HCT116 (cell line): ENCODE measurements at regions not wholly inside any gene's neighbourhood (a gene's known extent, or its start where the extent isn't known, plus 50 kb on each side); places are given as distances from the start of the nearest gene placed in this dataset.

ENCODE experiments used
- ATAC-seq: fragments of 200-7000 bp; cut with Tn5 transposase; 2 replicates; pipeline ENCODE4 v1.9.1; 2020; ENCODE audit warnings: mild to moderate bottlenecking, moderate library complexity
- BruUV-seq: library from RNA; stranded (reverse); fragments of 400-500 nt; replicated peaks from 2 replicates; lab custom pipeline; 2021; lab: Mats Ljungman, UMichigan
- CTCF ChIA-PET: fragments of 300-600 bp; sonication (Branson Sonifier 250); formaldehyde crosslinking; loops from one replicate; lab custom pipeline; 2021; ENCODE audit warnings: antibody characterized with exemption; lab: Charles Lee
- POLR2A ChIA-PET: fragments of 300-600, 350-600 bp; sonication (Branson Sonifier 250); formaldehyde crosslinking; loops from one replicate; lab custom pipeline; 2021; ENCODE audit warnings: antibody characterized with exemption; lab: Charles Lee
- RAD21 ChIA-PET, 2 experiments: fragments of 300-600 bp; sonication (Branson Sonifier 250); formaldehyde crosslinking; loops; one replicate each; lab custom pipeline; 2023; ENCODE audit warnings: low total read pairs in 2 of 2; ENCODE audit not compliant: uncharacterized antibody in 2 of 2, unreplicated experiment in 2 of 2, low non-redundant PET in 1 of 2; lab: Charles Lee
- DNase-seq: peaks from one replicate; pipeline ENCODE4 v3.0.0-alpha.2; 2010; ENCODE audit warnings: low read depth, low spot score
- H2AFZ ChIP-seq: fragments of 200-600 bp; shearing (Covaris generic), sonication (generic); 2 replicates; pipeline ENCODE4 v1.6.1; 2017; ENCODE audit warnings: low read depth, mixed run types, mixed read lengths, antibody characterized with exemption, low read length; ENCODE audit not compliant: poor library complexity, severe bottlenecking
- H3K27ac ChIP-seq: 2 replicates; pipeline ENCODE4 v1.5.1; 2012; ENCODE audit warnings: low read depth, low read length
- H3K27me3 ChIP-seq: fragments of 200-600 bp; sonication (generic); 2 replicates; pipeline ENCODE4 v1.6.1; 2016; ENCODE audit warnings: mixed run types, low read length, mixed read lengths; ENCODE audit not compliant: insufficient read depth
- H3K36me3 ChIP-seq, 2 experiments: fragments of 200-500 bp in 1 of 2; fragments of 200-600 bp in 1 of 2; sonication (Bioruptor generic) in 1 of 2; sonication (generic) in 1 of 2; 2 replicates each; pipeline versions ENCODE4 v1.5.1 to v1.6.1; 2014 to 2016; ENCODE audit warnings: low read length in 2 of 2, inconsistent platforms in 1 of 2, mixed read lengths in 1 of 2, mixed run types in 1 of 2; ENCODE audit not compliant: insufficient read depth in 2 of 2, control insufficient read depth in 1 of 2
- H3K4me1 ChIP-seq, 2 experiments: fragments of 200-600 bp in 1 of 2; sonication (generic) in 1 of 2; 2 replicates each; pipeline versions ENCODE4 v1.5.1 to v1.6.1; 2012 to 2017; ENCODE audit warnings: low read length in 2 of 2, inconsistent platforms in 1 of 2, mild to moderate bottlenecking in 1 of 2, mixed read lengths in 1 of 2, mixed run types in 1 of 2, moderate library complexity in 1 of 2; ENCODE audit not compliant: insufficient read depth in 2 of 2, control insufficient read depth in 1 of 2
- H3K4me2 ChIP-seq: fragments of 200-600 bp; sonication (generic); 2 replicates; pipeline ENCODE4 v1.6.1; 2017; ENCODE audit warnings: mixed run types, low read length, mixed read lengths
- H3K4me3 ChIP-seq, 2 experiments: fragments of 200-600 bp in 1 of 2; sonication (generic) in 1 of 2; replicated peaks in 1 of 2; 2 replicates each; pipeline ENCODE4 v1.5.1; 2011 to 2016; ENCODE audit warnings: low read length in 2 of 2, control low read depth in 1 of 2, low read depth in 1 of 2, mild to moderate bottlenecking in 1 of 2, mixed read lengths in 1 of 2, mixed run types in 1 of 2
- H3K79me2 ChIP-seq: fragments of 200-600 bp; sonication (generic); 2 replicates; pipeline ENCODE4 v1.6.1; 2017; ENCODE audit warnings: mild to moderate bottlenecking, mixed run types, low read length, moderate library complexity, mixed read lengths; ENCODE audit not compliant: insufficient read depth
- H3K9ac ChIP-seq: fragments of 200-600 bp; sonication (generic); 2 replicates; pipeline ENCODE4 v1.6.1; 2016; ENCODE audit warnings: low read length, mixed read lengths
- H3K9me2 ChIP-seq: fragments of 200-600 bp; sonication (generic), shearing (Covaris generic); 2 replicates; pipeline ENCODE4 v1.6.1; 2017; ENCODE audit warnings: mixed run types, mild to moderate bottlenecking, moderate library complexity; ENCODE audit not compliant: insufficient read depth
- H3K9me3 ChIP-seq, 2 experiments: fragments of 200-500 bp in 1 of 2; fragments of 200-600 bp in 1 of 2; sonication (Bioruptor generic) in 1 of 2; sonication (generic) in 1 of 2; 2 replicates each; pipeline ENCODE4 v1.6.1; 2014 to 2017; ENCODE audit warnings: low read length in 2 of 2, mixed read lengths in 2 of 2, inconsistent platforms in 1 of 2, low read depth in 1 of 2, mild to moderate bottlenecking in 1 of 2, mixed run types in 1 of 2, moderate library complexity in 1 of 2; ENCODE audit not compliant: control insufficient read depth in 1 of 2, insufficient read depth in 1 of 2
- H4K20me1 ChIP-seq: fragments of 200-600 bp; sonication (generic), shearing (Covaris generic); 2 replicates; pipeline ENCODE4 v1.6.1; 2017; ENCODE audit warnings: mixed run types, mild to moderate bottlenecking, moderate library complexity; ENCODE audit not compliant: insufficient read depth
- CEBPB ChIP-seq: IDR thresholded peaks from 2 replicates; pipeline ENCODE4 v1.6.1; 2012; ENCODE audit warnings: low read depth
- EGR1 ChIP-seq: IDR thresholded peaks from 2 replicates; pipeline ENCODE4 v1.6.1; 2012; ENCODE audit warnings: low read depth
- EZH2phosphoT487 ChIP-seq: fragments of 200-600 bp; IDR thresholded peaks from 2 replicates; pipeline ENCODE4 v1.6.1; 2018; ENCODE audit warnings: antibody characterized with exemption, borderline replicate concordance
- JUND ChIP-seq: IDR thresholded peaks from 2 replicates; pipeline ENCODE4 v1.6.1; 2012
- POLR2A ChIP-seq: IDR thresholded peaks from 2 replicates; pipeline ENCODE4 v1.7.0; 2011; ENCODE audit warnings: borderline replicate concordance; ENCODE audit not compliant: insufficient read depth, insufficient read length; ENCODE audit errors: extremely low read depth
- POLR2AphosphoS5 ChIP-seq: IDR thresholded peaks from 2 replicates; pipeline ENCODE4 v1.6.1; 2011; ENCODE audit warnings: mild to moderate bottlenecking, low read depth, low read length, moderate library complexity
- SRF ChIP-seq: IDR thresholded peaks from 2 replicates; pipeline ENCODE4 v1.6.1; 2012; ENCODE audit warnings: low read depth
- TCF7L2 ChIP-seq: IDR thresholded peaks from 2 replicates; pipeline ENCODE4 v1.7.0; 2011; ENCODE audit warnings: borderline replicate concordance, inconsistent platforms; ENCODE audit not compliant: insufficient read depth, insufficient read length; ENCODE audit errors: extremely low read depth
- ZFX ChIP-seq: fragments of 450-650 bp; IDR thresholded peaks from 2 replicates; pipeline ENCODE4 v1.6.1; 2017
- ZNF274 ChIP-seq: fragments of 200-500 bp; sonication (Bioruptor generic); IDR thresholded peaks from 2 replicates; pipeline ENCODE4 v1.6.1; 2014; ENCODE audit warnings: mild to moderate bottlenecking, low read depth, low read length, inconsistent platforms
- intact Hi-C: fragments of 100-400 bp; cut with micrococcal nuclease; formaldehyde crosslinking; loops from 2 replicates; pipeline ENCODE4 v1.10.0; 2022
- TF ChIP-seq, protein P1 (sequence below): IDR thresholded peaks from 2 replicates; pipeline ENCODE4 v1.6.1; 2012
- TF ChIP-seq, protein P2 (sequence below): IDR thresholded peaks from 2 replicates; pipeline ENCODE4 v1.6.1; 2012; ENCODE audit warnings: low read depth
- TF ChIP-seq, protein P3 (sequence below): IDR thresholded peaks from 2 replicates; pipeline ENCODE4 v1.6.1; 2012

DNA sequence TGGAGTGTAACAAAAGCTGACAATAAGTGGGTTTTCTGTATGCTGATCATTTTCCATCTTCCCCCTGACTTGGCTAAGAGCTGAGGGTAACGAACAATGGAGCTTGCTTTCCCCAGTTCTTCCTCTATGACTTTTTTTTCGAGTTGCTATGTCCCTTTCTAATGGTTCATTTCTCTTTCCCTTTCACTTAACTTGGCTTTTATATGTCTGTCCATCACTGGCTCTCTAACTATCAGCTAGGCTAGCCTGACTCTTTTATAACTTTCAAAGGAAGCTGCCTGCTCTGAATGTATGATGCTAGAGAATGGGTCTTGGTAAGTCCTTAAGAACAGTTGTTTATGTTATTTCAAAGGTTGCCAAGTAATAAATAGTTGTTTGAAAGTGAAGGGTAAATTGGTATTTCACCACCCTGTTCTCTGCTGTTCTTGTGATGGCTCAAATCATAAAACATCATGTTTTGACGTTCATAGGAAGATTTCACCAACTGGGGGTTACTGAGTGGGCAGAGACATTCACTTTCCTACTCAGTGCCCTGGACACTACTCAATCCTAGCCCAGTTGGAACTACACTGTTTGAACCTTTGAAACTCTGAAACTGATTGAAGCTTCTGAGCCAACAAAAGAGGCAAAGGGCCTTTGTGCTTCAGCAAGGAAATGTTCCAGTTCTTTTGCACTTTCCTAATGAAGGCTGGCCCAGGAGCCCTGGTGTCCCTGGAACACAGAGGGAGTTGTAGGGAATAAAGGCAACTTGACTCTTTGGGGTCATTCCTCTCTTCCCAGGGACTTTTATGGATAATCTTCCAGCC is 85.4 kb upstream of the PHYHIPL start:
- H3K79me2 ChIP-seq: no peaks in the 10 kb centered on the region
- BruUV-seq: no TSS peak
- no peak overlapping the region for H3K9ac ChIP-seq
- no peaks in the 10 kb centered on the region for H3K9me2 ChIP-seq
- CTCF ChIA-PET: no interaction called here
- H3K27me3 ChIP-seq: peaks cover 15% of the 10 kb centered on the region; the same call in 1 of the 2 replicates
- H3K27ac ChIP-seq: no peak overlapping the region
- no peaks in the 10 kb centered on the region for H4K20me1 ChIP-seq
- ATAC-seq (no peak), DNase-seq (no peak)
- no peaks in the 10 kb centered on the region for H3K9me3 ChIP-seq
- POLR2A ChIA-PET: no interaction called here
- H2AFZ ChIP-seq: no peak overlapping the region
- RAD21 ChIA-PET: no interaction called here
- H3K36me3 ChIP-seq: no peaks in the 10 kb centered on the region
- H3K4me1 ChIP-seq: no peaks in the 10 kb centered on the region
- no peak overlapping the region for H3K4me3 ChIP-seq
- TF ChIP-seq EZH2phosphoT487 (no peak), SRF (no peak), JUND (no peak), ZFX (no peak), CEBPB (no peak), ZNF274 (no peak), POLR2AphosphoS5 (no peak), EGR1 (no peak), TCF7L2 (no peak), POLR2A (no peak)
- TF ChIP-seq, protein P1, sequence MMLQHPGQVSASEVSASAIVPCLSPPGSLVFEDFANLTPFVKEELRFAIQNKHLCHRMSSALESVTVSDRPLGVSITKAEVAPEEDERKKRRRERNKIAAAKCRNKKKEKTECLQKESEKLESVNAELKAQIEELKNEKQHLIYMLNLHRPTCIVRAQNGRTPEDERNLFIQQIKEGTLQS: no peak
- TF ChIP-seq, protein P2, sequence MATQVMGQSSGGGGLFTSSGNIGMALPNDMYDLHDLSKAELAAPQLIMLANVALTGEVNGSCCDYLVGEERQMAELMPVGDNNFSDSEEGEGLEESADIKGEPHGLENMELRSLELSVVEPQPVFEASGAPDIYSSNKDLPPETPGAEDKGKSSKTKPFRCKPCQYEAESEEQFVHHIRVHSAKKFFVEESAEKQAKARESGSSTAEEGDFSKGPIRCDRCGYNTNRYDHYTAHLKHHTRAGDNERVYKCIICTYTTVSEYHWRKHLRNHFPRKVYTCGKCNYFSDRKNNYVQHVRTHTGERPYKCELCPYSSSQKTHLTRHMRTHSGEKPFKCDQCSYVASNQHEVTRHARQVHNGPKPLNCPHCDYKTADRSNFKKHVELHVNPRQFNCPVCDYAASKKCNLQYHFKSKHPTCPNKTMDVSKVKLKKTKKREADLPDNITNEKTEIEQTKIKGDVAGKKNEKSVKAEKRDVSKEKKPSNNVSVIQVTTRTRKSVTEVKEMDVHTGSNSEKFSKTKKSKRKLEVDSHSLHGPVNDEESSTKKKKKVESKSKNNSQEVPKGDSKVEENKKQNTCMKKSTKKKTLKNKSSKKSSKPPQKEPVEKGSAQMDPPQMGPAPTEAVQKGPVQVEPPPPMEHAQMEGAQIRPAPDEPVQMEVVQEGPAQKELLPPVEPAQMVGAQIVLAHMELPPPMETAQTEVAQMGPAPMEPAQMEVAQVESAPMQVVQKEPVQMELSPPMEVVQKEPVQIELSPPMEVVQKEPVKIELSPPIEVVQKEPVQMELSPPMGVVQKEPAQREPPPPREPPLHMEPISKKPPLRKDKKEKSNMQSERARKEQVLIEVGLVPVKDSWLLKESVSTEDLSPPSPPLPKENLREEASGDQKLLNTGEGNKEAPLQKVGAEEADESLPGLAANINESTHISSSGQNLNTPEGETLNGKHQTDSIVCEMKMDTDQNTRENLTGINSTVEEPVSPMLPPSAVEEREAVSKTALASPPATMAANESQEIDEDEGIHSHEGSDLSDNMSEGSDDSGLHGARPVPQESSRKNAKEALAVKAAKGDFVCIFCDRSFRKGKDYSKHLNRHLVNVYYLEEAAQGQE: no peak
- TF ChIP-seq, protein P3, sequence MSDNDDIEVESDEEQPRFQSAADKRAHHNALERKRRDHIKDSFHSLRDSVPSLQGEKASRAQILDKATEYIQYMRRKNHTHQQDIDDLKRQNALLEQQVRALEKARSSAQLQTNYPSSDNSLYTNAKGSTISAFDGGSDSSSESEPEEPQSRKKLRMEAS: no peak
- no peak overlapping the region for H3K4me2 ChIP-seq
- intact Hi-C loops: no loop called here
